C4-2B (cell line): ENCODE measurements at regions not wholly inside any gene's neighbourhood (a gene's known extent, or its start where the extent isn't known, plus 50 kb on each side); places are given as distances from the start of the nearest gene placed in this dataset.

Source experiments
- H3K27ac ChIP-seq: fragments of 450-650 bp; 2 replicates; pipeline ENCODE4 v1.5.1; 2017
- CTCF ChIP-seq: fragments of 450-650 bp; conservative IDR thresholded peaks from 2 replicates; pipeline ENCODE4 v1.5.1; 2017; ENCODE audit warnings: mild to moderate bottlenecking
- ZFX ChIP-seq: fragments of 450-650 bp; IDR thresholded peaks from 2 replicates; pipeline ENCODE4 v1.6.1; 2017

- H3K27ac ChIP-seq, result no peak overlapping the region
- TF ChIP-seq ZFX (no peak), CTCF (no peak)
Measured at GRCh38 chr10:3701491-3701890, 83.5 kb downstream of the KLF6 start.

GRCh38 chr10:3700531-3701076 is 84.4 kb downstream of the KLF6 start:
- TF ChIP-seq CTCF (no peak), ZFX (no peak)
- no peak overlapping the region for H3K27ac ChIP-seq

GRCh38 chr10:3699916-3700315 is 85.1 kb downstream of the KLF6 start:
- TF ChIP-seq ZFX (no peak), CTCF (no peak)
- no peak overlapping the region for H3K27ac ChIP-seq

- TF ChIP-seq CTCF (no peak), ZFX (no peak)
- H3K27ac ChIP-seq, result no peak overlapping the region
Measured at GRCh38 chr10:3698312-3698711, 86.7 kb downstream of the KLF6 start.

- no peak overlapping the region for H3K27ac ChIP-seq
- TF ChIP-seq CTCF (no peak), ZFX (no peak)
Measured at GRCh38 chr10:3693698-3694080, 91.3 kb downstream of the KLF6 start.

GRCh38 chr10:3693022-3693697 is 91.8 kb downstream of the KLF6 start:
- H3K27ac ChIP-seq, result no peak overlapping the region
- TF ChIP-seq CTCF (no peak), ZFX (no peak)

GRCh38 chr10:3692387-3692999 is 92.5 kb downstream of the KLF6 start:
- no peak overlapping the region for H3K27ac ChIP-seq
- no peak for TF ChIP-seq CTCF
- no peak for TF ChIP-seq ZFX
